Neutrophil (primary cell): ENCODE measurements at regions not wholly inside any gene's neighbourhood (a gene's known extent, or its start where the extent isn't known, plus 50 kb on each side); places are given as distances from the start of the nearest gene placed in this dataset.

Source experiments
- H3K27ac ChIP-seq: fragments of 200-600 bp; sonication (generic); 2 replicates; pipeline ENCODE4 v1.5.1; 2016; ENCODE audit warnings: mild to moderate bottlenecking, moderate library complexity
- H3K27me3 ChIP-seq: fragments of 200-600 bp; sonication (generic); 2 replicates; pipeline ENCODE4 v1.6.0; 2016; ENCODE audit warnings: mild to moderate bottlenecking
- H3K36me3 ChIP-seq: fragments of 200-600 bp; sonication (generic); 2 replicates; pipeline ENCODE4 v1.5.1; 2017
- H3K4me1 ChIP-seq, 2 experiments: fragments of 200-600 bp in 1 of 2; sonication (generic) in 1 of 2; 1 replicate in 1 of 2; 2 replicates in 1 of 2; pipeline versions ENCODE4 v1.5.1 to v1.6.1; 2013 to 2016; ENCODE audit warnings: low read depth in 1 of 2, low read length in 1 of 2, mild to moderate bottlenecking in 1 of 2, moderate library complexity in 1 of 2; ENCODE audit not compliant: control insufficient read depth in 1 of 2, insufficient read depth in 1 of 2
- H3K4me3 ChIP-seq, 2 experiments: fragments of 200-600 bp in 1 of 2; sonication (generic) in 1 of 2; 1 replicate in 1 of 2; 2 replicates in 1 of 2; pipeline ENCODE4 v1.5.1; 2013 to 2016; ENCODE audit warnings: low read depth in 1 of 2, low read length in 1 of 2, mild to moderate bottlenecking in 1 of 2, moderate library complexity in 1 of 2
- H3K9me3 ChIP-seq: fragments of 200-600 bp; sonication (generic); 2 replicates; pipeline ENCODE4 v1.5.1; 2016
- CTCF ChIP-seq: fragments of 200-600 bp; sonication (generic); IDR thresholded peaks from 2 replicates; pipeline ENCODE4 v1.5.1; 2016; ENCODE audit warnings: antibody characterized with exemption

- no peak for TF ChIP-seq CTCF
- Histone ChIP-seq H3K27ac (no peak overlapping the region), H3K4me3 (no peak overlapping the region), H3K36me3 (no peaks in the 10 kb centered on the region), H3K9me3 (no peaks in the 10 kb centered on the region), H3K27me3 (no peaks in the 10 kb centered on the region), H3K4me1 (peaks cover 0 to 9% of the 10 kb centered on the region in 2 experiments)
Measured at GRCh38 chr5:101677961-101678360, 618.1 kb downstream of the SLCO4C1 start.

GRCh38 chr5:101676646-101677045 is 619.4 kb downstream of the SLCO4C1 start:
- peaks cover 0 to 9% of the 10 kb centered on the region in 2 experiments for H3K4me1 ChIP-seq
- H3K27ac ChIP-seq, result no peak overlapping the region
- TF ChIP-seq CTCF, result no peak
- no peaks in the 10 kb centered on the region for H3K36me3 ChIP-seq
- no peak overlapping the region for H3K4me3 ChIP-seq
- no peaks in the 10 kb centered on the region for H3K27me3 ChIP-seq
- no peaks in the 10 kb centered on the region for H3K9me3 ChIP-seq

- Histone ChIP-seq H3K36me3 (no peaks in the 10 kb centered on the region), H3K27ac (no peak overlapping the region), H3K9me3 (no peaks in the 10 kb centered on the region), H3K4me3 (no peak overlapping the region), H3K27me3 (no peaks in the 10 kb centered on the region), H3K4me1 (peaks cover 0 to 9% of the 10 kb centered on the region in 2 experiments)
- no peak for TF ChIP-seq CTCF
Measured at GRCh38 chr5:101675510-101676219, 620.4 kb downstream of the SLCO4C1 start.

GRCh38 chr5:101673120-101673519 is 623.0 kb downstream of the SLCO4C1 start:
- TF ChIP-seq CTCF, result no peak
- Histone ChIP-seq H3K27ac (no peak overlapping the region), H3K4me3 (no peak overlapping the region), H3K36me3 (no peaks in the 10 kb centered on the region), H3K4me1 (peaks cover 0 to 9% of the 10 kb centered on the region in 2 experiments), H3K9me3 (no peaks in the 10 kb centered on the region), H3K27me3 (no peaks in the 10 kb centered on the region)

GRCh38 chr5:101664071-101664791 is 631.9 kb downstream of the SLCO4C1 start:
- Histone ChIP-seq H3K4me1 (no peaks in the 10 kb centered on the region), H3K36me3 (no peaks in the 10 kb centered on the region), H3K9me3 (no peaks in the 10 kb centered on the region), H3K27ac (no peak overlapping the region), H3K4me3 (no peak overlapping the region), H3K27me3 (no peaks in the 10 kb centered on the region)
- TF ChIP-seq CTCF, result no peak
